Left renal pelvis (tissue), 4 donors: ENCODE measurements at regions not wholly inside any gene's neighbourhood (a gene's known extent, or its start where the extent isn't known, plus 50 kb on each side); places are given as distances from the start of the nearest gene placed in this dataset.
A peak's percentile ranks its signal among the peaks of the same experiment; 100 is the strongest.
"Not testable (repeated sequence)": the region's sequence is repeated elsewhere in the genome, so short reads cannot be mapped to it uniquely, and the experiment has no call there.

Experiments used
- DNase-seq, 4 donors: peaks; one replicate each; pipeline ENCODE4 v3.0.0-alpha.2; 2013; ENCODE audit warnings: low read depth in 4 of 4, low spot score in 3 of 4

DNA sequence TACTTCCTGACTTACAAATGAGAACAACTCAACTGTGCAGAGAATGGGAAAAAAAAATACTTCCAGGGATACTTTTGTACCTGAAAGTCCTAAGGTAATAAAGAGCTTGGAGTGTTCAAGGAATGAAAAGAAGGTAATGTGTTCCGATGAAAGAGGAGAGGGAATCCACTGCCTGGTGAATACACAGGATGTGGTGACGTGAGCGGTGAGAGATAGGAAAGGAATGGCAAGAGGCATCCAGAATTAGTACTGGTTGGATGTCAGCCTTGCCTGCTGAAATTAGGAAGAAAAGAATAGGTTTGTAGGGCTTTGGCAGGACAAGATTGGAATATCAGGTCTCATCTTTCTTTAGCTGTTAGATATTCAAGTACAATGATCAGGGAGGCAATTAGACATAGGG lies 347.7 kb downstream of the POM121L12 start:
- DNase-seq, result no peak

DNA sequence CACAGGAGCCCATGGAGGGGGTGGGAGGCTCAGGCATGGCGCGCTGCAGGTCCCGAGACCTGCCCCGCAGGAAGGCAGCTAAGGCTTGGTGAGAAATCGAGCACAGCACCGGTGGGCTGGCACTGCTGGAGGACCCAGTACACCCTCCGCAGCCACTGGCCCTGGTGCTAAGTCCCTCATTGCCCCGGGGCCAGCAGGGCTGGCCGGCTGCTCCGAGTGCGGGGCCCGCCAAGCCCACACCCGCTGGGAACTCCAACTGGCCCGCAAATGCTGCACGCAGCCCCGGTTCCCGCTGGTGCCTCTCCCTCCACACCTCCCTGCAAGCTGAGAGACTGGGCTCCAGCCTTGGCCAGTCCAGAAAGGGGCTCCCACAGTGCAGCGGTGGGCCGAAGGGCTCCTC lies 349.8 kb downstream of the POM121L12 start:
- not testable (repeated sequence) for DNase-seq

GRCh38 chr7:53387515-53387914 lies 352.1 kb downstream of the POM121L12 start:
- DNase-seq, result no peak

DNA sequence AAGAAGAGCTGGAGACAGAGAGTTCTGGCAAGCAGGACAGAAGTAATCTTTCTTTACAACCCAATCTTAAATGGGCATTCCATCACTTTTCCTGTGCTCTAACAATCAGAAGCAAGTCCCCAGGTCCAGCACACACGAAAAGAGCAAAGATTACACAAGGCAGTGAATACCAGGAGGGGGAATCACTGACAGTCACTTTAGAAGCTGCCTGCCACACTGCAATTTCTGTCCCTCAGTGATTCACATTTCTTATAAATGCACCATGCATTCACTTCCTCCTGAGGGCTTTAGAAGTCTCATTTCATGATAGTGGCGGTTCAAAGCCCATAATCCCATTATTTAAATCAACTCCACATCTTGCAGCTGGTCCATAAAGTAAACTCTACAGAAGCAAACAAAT lies 362.5 kb downstream of the POM121L12 start:
- DNase-seq, result no peak

- no peak for DNase-seq
Observed at GRCh38 chr7:53398566-53398965, 363.1 kb downstream of the POM121L12 start.

DNA sequence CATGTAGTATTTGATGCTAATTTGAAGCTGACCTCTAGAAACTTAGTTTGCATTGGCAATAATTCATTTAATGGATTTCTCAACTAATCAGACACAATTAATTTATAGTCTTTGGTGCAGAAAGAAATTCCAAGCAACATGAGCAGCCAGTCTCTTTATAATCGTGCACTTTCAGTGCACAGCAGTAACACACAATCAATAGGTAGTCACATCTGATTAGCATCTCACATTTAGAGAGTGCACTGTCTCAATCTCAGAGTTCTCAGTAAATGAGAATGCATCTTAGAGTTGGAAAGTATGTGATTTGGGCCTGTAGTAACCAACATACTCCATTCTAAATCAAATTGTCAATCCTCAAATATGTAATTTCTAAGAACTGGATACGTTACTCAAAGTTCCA lies 377.6 kb downstream of the POM121L12 start:
- DNase-seq, result no peak

DNA sequence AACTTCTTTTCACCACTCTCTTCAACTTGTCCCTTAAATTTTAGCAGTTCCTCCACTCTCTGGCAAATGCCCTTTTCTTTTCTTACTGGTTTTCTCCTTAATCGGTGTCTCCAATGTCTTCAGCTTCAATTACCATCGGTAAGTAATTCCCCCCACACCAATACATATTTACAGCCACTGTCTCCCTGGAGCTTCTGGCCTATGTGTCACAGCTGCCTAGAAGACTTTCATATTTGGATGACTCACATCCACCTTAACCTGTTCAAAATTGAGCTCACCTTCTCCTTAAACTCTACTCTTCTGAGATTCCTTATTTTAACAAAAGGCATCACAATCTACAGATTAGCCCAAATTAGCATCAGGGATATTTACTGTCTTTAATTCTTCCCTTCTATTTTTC lies 380.4 kb downstream of the POM121L12 start:
- no peak for DNase-seq

- DNase-seq, result peak in 1 of 4 donors; percentile 4
Observed at GRCh38 chr7:53418834-53419482, 383.5 kb downstream of the POM121L12 start.

- DNase-seq, result no peak
Observed at GRCh38 chr7:53420550-53420949, 385.1 kb downstream of the POM121L12 start.

GRCh38 chr7:53422291-53422690 lies 386.9 kb downstream of the POM121L12 start:
- peak in 1 of 4 donors; percentile 27 for DNase-seq

DNA sequence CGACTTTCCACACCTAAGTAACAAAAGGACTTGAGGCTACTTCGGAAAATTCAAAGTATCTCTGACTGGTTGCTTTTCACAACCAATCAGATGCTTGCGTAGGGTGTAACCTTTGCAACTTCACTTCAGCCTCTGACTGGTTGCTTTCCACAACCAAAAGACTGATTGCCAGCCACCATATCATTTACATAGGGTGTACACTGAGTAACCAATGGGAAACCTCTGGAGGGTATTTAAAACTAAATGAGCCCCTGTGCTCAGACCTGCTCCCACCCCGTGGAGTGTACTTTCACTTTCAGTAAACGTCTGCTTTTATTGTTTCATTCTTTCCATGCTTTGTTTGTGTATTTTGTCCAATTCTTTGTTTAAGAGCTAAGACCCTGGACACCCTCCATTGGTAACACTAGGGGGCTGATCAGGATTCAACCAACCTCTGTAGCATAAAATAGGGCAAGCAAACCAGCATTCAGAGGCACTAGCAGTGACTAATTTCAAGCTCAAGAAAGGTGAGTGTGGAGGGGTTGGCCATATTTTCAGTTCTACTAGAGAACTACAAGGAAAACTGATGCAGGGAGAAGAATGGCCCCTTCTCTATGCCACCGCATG lies 390.8 kb downstream of the POM121L12 start:
- no peak for DNase-seq

DNA sequence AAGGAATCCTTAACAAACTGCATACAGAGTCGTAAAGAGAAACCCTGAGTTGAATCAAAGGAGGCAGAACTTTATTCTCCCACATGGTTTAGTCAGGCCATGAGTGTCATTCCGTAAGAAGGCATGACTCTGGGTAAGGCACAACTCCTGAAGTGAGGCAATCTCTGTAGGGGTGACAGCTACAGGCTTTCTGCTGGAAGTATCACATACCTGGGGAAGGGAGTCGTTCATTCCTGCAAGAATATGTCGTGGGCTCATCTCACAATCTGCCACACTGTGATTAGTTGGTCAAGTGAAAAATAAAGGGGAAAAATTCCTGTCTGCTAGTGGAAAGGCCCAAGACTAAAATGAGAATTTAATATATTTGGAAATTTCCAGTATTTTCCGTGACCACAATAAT lies 392.6 kb downstream of the POM121L12 start:
- no peak for DNase-seq

GRCh38 chr7:53431901-53432300 lies 396.5 kb downstream of the POM121L12 start:
- DNase-seq, result no peak

DNA sequence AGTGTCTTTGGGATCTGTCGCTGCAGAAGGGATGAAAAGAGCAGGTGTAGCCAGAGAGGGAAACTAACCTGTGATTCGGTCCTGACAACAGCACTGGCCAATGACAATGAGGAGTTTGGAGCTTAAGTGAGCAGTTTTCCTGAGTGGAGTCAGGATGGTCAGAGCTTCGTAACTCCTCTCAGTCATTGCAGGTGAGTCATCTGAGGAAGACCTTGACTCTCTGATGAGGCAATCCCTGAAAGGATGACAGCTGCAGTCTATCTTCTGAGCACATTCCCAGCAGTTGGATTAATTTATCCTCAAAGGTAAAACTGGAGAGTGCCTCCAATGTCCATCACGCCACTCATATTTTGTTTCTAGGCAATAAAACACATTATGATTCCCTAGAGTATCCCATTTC lies 401.9 kb downstream of the POM121L12 start:
- no peak for DNase-seq

GRCh38 chr7:53446170-53446569 lies 410.7 kb downstream of the POM121L12 start:
- no peak for DNase-seq

DNA sequence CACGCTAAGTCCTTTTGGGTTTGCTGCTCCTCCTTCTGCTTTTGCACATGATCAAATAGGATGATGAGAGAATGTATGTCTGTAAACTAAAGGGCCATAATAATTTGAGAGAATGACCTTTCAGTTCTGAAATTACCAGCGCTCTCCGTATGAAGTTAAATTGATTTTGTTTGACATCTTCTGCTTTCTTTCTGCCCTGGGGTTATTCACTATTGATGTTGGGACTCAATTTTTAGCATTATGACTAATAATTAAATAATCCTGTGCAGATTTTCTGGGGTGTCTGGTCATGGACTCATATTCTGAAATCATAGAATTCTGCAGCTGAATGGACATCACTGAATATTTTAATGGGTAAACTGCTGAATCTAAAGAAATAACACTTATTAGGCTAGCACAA lies 423.2 kb downstream of the POM121L12 start:
- no peak for DNase-seq

DNA sequence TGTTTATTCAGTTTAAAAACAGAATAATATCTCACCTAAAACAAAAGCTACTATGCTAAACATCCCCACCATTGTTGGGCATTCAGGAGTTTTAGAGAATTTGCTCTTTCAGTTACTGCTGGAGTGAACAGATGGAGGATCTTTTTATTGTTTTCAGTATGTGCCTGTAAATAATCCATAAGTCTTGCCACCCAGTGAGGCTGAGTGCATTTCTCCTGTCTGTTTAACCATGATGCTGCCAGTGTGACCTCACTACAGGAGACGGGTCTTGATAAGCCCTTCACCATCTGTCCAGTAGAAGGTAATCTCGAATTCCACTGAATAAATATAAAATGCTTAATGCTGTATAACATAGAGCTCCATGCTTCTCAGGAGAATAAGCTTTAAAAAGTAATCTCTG lies 430.9 kb downstream of the POM121L12 start:
- no peak for DNase-seq

- no peak for DNase-seq
Observed at GRCh38 chr7:53470336-53470970, 435.0 kb downstream of the POM121L12 start.

- DNase-seq, result no peak
Observed at GRCh38 chr7:53473371-53473770, 437.9 kb downstream of the POM121L12 start.

DNA sequence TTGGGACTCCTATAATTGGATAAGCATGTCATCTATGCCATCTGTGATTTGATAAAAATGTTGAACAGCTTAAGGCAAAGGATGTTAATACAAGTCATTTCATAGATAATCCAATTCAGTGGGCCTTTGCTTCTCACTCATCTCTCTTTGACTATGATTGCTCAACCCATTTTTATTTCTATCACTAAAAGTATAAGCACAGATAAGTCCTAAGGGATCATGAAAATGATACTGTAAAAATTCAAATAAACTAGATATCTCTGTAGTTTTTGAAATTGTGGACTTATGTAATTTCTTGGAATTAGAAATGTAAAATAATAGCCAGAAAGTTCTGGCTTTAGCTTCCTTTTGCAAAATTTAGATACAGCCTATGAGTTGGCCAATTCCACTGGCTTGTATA lies 440.3 kb downstream of the POM121L12 start:
- no peak for DNase-seq

DNA sequence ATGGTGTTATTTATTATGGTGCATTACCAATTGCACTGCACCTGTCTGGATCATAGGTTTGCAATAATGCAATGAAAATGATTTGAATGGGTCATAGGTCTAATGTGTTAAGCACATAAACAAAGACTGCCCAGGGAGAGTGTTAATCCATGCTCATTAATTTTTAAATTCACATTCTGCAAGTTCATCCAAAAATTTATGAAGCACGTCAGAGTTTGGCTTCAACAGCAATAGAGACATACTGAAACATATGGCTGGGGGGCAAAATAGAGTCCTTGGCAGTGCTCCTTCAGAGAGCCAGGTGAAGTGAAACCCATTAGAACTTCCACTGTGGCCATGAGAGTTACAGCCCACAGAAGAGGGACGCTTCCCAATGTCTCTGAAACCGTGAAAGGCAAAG lies 441.1 kb downstream of the POM121L12 start:
- DNase-seq, result no peak

DNA sequence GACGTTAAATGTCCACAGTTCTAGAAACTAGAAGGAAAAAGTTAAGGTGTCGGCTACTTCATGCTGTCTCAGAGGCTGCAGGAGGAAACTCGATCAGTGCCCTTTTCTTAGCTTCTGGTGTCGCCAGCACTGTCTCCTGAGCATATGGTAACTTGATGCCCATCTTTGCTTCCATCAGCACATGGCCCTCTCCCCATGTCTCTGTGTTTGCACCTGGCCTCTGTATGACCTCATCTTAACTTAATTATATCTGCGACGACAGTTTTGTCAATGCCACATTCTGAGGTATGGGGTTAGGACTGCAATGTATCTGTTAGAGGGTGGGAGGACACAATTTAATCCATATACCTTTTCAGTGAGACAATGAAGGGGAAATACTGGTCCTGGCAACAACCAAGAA lies 449.9 kb downstream of the POM121L12 start:
- DNase-seq, result no peak
